SJSA1 (cell line): ENCODE measurements at regions not wholly inside any gene's neighbourhood (a gene's known extent, or its start where the extent isn't known, plus 50 kb on each side); places are given as distances from the start of the nearest gene placed in this dataset.

Source experiments
- DNase-seq, 2 experiments: peaks; one replicate each; pipeline ENCODE4 v3.0.0-alpha.2; 2015 to 2020; ENCODE audit warnings: low spot score in 2 of 2, low read depth in 1 of 2
- H3K27ac ChIP-seq: fragments of 250-450 bp; sonication (Bioruptor Pico); 2 replicates; pipeline ENCODE4 v1.5.1; 2020; ENCODE audit warnings: mild to moderate bottlenecking, moderate library complexity
- H3K27me3 ChIP-seq: fragments of 250-450 bp; sonication (Bioruptor Pico); replicated peaks from 2 replicates; pipeline ENCODE4 v1.5.1; 2020; ENCODE audit warnings: mild to moderate bottlenecking, moderate library complexity
- H3K36me3 ChIP-seq: fragments of 250-450 bp; sonication (Bioruptor Pico); 2 replicates; pipeline ENCODE4 v1.5.1; 2020; ENCODE audit warnings: mild to moderate bottlenecking
- H3K4me1 ChIP-seq: fragments of 250-450 bp; sonication (Bioruptor Pico); replicated peaks from 2 replicates; pipeline ENCODE4 v1.6.1; 2021; ENCODE audit warnings: mild to moderate bottlenecking
- H3K4me3 ChIP-seq: fragments of 250-450 bp; sonication (Bioruptor Pico); 2 replicates; pipeline ENCODE4 v1.5.1; 2020; ENCODE audit warnings: mild to moderate bottlenecking
- H3K9me3 ChIP-seq: fragments of 250-450 bp; sonication (Bioruptor Pico); replicated peaks from 2 replicates; pipeline ENCODE4 v1.5.1; 2020; ENCODE audit warnings: mild to moderate bottlenecking

DNA sequence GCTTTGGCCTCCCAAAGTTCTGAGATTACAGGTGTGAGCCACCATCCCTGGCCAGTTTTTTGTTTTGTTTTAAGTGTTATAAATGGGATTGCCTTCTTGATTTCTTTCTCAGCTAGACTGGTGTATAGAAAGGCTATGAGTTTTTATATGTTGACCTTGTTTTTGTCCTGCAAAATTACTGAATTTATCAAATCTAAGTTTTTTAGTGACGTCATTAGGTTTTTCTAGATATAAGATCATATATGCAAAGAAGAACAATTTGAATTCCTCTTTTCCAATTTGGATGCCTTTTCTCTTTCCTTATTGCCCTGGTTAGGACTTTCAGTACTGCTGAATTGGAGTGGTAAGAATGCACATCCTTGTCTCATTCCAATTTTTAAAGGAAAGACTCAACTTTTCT, 81.3 kb upstream of the MOCS1 start:
- Histone ChIP-seq H3K27me3 (no peaks in the 10 kb centered on the region), H3K36me3 (no peaks in the 10 kb centered on the region), H3K9me3 (no peaks in the 10 kb centered on the region), H3K4me3 (no peak overlapping the region), H3K27ac (no peak overlapping the region), H3K4me1 (no peaks in the 10 kb centered on the region)
- no peak for DNase-seq

DNA sequence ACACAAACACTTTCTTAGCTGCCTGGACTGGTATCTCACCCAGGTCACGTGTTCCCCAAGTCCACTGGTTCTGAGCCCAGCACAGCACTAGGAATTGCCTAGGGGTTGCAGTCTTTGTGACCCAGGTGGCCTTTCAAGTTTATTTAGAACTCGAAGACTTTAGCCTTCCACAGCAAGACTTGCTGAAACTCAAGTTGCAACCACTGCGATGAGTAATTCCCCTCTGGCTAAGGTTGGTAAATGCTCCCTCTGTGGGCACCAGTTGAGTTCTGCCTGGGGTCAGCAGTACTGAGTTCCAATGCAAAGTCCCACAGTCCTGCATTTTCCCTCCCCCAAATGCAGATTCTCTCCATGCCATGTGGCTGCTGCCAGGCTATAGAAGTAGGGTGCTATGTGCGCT, 77.6 kb upstream of the MOCS1 start:
- Histone ChIP-seq H3K4me1 (no peaks in the 10 kb centered on the region), H3K4me3 (no peak overlapping the region), H3K27ac (no peak overlapping the region), H3K9me3 (no peaks in the 10 kb centered on the region), H3K36me3 (no peaks in the 10 kb centered on the region), H3K27me3 (no peaks in the 10 kb centered on the region; the same call in 1 of the 2 replicates)
- no peak for DNase-seq

DNA sequence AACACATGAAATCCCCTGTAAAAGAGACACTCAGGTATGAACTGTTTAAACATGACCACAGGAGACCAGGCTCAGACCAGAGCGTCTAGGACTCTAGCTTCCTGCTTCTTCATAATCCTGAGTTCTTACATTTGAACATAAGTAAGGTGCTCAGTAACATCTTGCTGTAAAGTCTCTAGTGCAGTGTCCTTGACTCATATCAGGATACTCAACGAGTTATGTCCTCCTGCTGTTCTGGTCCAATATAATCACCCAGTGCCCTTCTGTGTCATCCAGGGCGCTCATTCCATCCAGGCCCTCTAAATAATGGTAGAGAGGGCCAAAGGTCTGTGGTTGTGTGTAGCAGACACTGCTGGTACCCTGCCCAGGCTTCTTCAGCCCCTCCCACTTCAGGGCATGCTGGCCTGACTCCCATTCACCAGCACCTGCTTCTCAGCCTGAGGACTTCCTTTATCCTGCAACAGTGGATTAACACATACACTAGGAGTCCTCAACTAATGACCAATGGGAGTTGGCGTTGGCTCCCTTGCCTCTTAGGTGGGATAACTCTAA, 66.8 kb upstream of the MOCS1 start:
- H3K4me1 ChIP-seq: no peaks in the 10 kb centered on the region
- peaks cover 7% of the 10 kb centered on the region; the same call in 1 of the 2 replicates for H3K9me3 ChIP-seq
- no peaks in the 10 kb centered on the region for H3K36me3 ChIP-seq
- no peak overlapping the region for H3K4me3 ChIP-seq
- H3K27me3 ChIP-seq: no peaks in the 10 kb centered on the region
- H3K27ac ChIP-seq: no peak overlapping the region
- no peak for DNase-seq

DNA sequence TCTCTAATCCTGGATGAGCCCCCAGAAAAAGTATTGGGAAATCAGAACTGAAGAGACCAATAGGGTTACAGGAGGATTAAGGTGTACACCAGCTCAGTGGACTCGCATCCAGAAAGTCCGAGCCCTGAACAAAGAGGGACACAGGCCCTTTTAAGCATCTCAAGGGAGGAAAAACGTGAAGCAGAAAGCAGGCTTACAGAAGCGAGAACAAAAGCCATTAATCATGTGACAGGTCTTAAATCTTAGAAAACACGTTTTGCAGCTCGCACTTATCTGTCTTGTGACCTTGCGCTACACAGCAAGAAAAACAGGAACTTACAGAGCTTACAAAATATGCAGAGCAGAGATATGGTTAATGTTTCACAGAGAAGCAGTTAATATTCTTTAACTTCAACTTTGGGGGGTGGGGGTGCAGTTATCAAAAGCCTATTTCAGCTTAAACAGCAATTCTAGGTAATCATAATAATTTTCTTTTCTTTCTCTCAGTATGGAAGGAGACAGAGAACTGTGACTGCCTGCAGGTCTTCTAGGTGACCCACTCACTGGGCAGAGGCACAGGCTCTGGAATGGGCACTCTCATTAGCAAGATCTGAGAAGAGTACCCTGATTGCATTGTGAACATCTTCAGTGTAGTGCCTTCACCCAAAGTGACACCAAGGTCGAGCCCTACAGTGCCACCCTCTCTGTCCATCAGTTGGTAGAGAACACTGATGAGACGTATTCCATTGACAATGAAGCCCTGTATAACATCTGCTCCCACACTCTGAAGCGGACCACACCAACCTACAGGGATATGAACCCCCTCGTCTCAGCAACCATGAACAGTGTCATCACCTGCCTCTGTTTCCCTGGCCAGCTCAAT, 65.0 kb upstream of the MOCS1 start:
- Histone ChIP-seq H3K4me3 (no peak overlapping the region), H3K27ac (no peak overlapping the region), H3K4me1 (no peaks in the 10 kb centered on the region), H3K36me3 (no peaks in the 10 kb centered on the region), H3K9me3 (peaks cover 7% of the 10 kb centered on the region; the same call in 1 of the 2 replicates), H3K27me3 (no peaks in the 10 kb centered on the region)
- no peak for DNase-seq

DNA sequence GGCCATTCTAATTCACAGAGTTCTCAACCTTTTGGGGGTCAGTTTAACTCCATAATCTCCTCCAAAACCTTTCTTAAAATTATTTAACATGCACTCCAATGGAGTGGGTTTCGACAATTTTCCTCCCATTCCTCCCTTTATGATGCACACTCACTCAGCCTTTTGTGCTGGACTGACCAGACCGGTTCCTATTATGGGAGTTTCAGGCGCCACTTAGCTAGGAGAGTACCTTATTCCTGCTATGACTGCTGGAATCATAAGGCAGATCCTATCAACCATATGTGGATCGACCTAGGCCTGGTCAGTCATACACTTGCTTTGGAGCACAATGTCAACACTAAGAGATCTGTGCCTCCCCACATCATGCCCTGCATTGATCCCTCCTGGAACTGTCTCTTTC, 63.9 kb upstream of the MOCS1 start:
- Histone ChIP-seq H3K27ac (no peak overlapping the region), H3K9me3 (peaks cover 7% of the 10 kb centered on the region; the same call in 1 of the 2 replicates), H3K27me3 (no peaks in the 10 kb centered on the region), H3K4me3 (no peak overlapping the region), H3K4me1 (no peaks in the 10 kb centered on the region), H3K36me3 (no peaks in the 10 kb centered on the region)
- no peak for DNase-seq

DNA sequence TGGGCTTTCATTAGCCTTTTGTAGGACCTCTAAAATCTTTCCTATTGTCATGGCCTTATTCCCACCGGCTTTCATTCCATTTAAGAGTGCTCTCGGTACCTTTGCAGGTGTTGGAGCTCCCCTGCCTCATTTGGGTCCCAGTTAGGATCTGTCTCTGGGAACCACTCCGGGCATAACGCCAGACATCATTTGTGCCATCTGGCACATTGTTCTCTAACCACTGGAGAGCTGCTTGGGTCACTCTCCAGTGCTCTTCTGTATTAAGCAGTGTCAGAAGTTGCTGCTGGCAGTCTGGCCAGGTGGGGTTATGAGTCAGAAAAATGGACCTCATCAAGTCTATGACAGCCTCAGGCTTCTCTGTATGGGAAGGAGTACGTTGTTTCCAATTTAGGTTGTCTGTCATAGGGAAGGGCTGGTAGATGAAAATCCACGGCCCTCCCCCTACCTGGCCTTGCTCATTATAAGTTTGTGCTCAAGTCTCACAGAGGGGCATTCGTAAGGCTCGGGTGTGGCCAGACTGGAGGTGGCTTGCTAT, 62.9 kb upstream of the MOCS1 start:
- DNase-seq: no peak
- H3K27ac ChIP-seq: no peak overlapping the region
- H3K4me3 ChIP-seq: no peak overlapping the region
- no peaks in the 10 kb centered on the region for H3K27me3 ChIP-seq
- H3K4me1 ChIP-seq: no peaks in the 10 kb centered on the region
- peaks cover 7% of the 10 kb centered on the region; the same call in 1 of the 2 replicates for H3K9me3 ChIP-seq
- no peaks in the 10 kb centered on the region for H3K36me3 ChIP-seq

DNA sequence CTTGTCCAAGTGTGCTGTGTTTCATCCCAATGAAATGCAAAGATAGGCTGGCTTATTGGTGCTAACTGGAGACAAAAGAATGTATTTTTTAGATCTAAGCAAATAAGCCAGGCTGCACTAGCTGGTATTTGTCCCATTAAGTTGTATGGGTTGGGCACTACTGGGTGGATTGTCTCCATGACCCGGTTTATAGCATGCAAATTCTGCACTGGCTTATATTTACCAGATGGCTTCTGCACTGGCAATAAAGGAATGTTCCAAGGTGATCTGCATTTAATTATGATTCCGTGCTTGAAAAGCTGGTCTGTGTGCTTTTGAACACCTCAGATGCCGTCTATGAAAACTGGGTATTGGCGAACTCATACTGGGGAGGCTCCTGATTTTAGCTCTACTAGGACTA, 61.4 kb upstream of the MOCS1 start:
- Histone ChIP-seq H3K27me3 (no peaks in the 10 kb centered on the region), H3K4me3 (no peak overlapping the region), H3K4me1 (no peaks in the 10 kb centered on the region), H3K27ac (no peak overlapping the region), H3K9me3 (peaks cover 7% of the 10 kb centered on the region; the same call in 1 of the 2 replicates), H3K36me3 (no peaks in the 10 kb centered on the region)
- no peak for DNase-seq

DNA sequence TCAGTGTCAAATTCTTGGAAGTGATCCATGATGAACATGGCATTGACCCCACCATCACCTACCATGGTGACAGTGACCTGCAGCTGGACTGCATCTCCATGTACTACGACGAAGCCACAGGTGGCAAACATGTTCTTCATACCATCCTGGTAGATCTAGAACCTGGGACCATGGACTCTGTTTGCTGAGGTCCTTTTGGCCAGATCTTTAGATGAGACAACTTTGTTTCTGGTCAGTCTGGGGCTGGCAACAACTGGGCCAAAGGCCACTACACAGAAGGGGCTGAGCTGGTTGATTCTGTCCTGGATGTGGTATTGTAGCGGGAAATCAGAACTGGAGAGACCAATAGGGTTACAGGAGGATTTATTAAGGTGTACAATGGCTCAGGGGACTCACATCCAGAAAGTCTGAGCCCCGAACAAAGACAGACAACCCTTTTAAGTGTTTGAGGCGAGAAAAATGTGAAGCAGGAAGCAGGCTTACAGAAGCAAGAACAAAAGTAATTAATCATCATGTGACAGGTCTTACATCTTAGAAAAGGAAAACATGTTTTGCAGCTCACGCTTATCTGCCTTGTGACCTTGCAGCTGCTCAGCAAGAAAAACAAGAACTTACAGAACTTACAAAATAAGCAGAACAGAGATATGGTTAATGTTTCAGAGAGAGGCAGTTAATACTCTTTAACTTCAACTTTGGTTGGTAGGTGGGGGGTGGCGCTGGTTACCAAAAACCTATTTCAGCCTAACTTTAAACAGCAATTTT, 58.8 kb upstream of the MOCS1 start:
- H3K27me3 ChIP-seq: no peaks in the 10 kb centered on the region

More for the DNA sequence above, 58.8 kb upstream of the MOCS1 start:
- H3K27ac ChIP-seq: no peak overlapping the region
- no peaks in the 10 kb centered on the region for H3K4me1 ChIP-seq
- no peaks in the 10 kb centered on the region for H3K9me3 ChIP-seq
- H3K4me3 ChIP-seq: no peak overlapping the region
- no peaks in the 10 kb centered on the region for H3K36me3 ChIP-seq
- no peak for DNase-seq
